HG03097 (cell line): ENCODE measurements at regions not wholly inside any gene's neighbourhood (a gene's known extent, or its start where the extent isn't known, plus 50 kb on each side); places are given as distances from the start of the nearest gene placed in this dataset.

Experiments used
- ATAC-seq: cut with Tn5 transposase; IDR thresholded peaks from one replicate; pipeline ENCODE4 v1.9.1; 2021; ENCODE audit not compliant: unreplicated experiment, low FRiP score

- ATAC-seq, result no peak
Observed at GRCh38 chr10:78964952-78965633, 103.7 kb upstream of the ZMIZ1 start.

DNA sequence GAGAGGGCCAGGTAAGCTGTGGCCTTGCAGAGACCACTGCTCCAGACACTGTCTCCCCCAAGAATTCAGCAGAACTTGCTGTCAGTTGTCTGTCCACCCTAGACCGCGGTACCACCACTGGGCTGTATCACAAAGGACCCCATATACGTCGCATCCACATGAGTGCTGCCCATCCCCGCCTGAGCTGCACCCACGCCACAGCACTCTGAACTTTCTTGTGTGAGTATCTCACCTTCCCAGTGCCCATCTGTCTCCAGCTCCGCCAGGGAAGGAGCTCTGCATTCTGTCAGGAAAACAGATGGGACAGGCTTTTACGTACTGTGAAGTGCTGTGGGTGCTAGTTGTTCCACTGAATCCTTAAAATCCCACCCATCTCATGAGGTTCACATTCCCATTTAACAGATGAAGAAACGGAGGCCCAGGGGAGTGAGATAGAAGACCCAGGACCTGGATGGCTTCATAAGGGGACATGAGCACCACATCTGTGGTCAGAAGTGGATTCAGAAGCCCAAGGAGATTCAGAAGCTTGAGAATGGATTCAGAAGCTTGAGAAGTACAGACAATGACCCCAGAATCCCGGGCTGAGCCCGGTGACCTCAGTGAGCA lies 102.5 kb upstream of the ZMIZ1 start:
- ATAC-seq, result no peak

- no peak for ATAC-seq
Observed at GRCh38 chr10:78966844-78967488, 101.8 kb upstream of the ZMIZ1 start.

GRCh38 chr10:78968300-78968942 lies 100.3 kb upstream of the ZMIZ1 start:
- no peak for ATAC-seq

- ATAC-seq, result no peak
Observed at GRCh38 chr10:78968943-78969342, 99.8 kb upstream of the ZMIZ1 start.

GRCh38 chr10:78969719-78970118 lies 99.0 kb upstream of the ZMIZ1 start:
- ATAC-seq, result no peak

GRCh38 chr10:78970261-78970660 lies 98.5 kb upstream of the ZMIZ1 start:
- no peak for ATAC-seq

DNA sequence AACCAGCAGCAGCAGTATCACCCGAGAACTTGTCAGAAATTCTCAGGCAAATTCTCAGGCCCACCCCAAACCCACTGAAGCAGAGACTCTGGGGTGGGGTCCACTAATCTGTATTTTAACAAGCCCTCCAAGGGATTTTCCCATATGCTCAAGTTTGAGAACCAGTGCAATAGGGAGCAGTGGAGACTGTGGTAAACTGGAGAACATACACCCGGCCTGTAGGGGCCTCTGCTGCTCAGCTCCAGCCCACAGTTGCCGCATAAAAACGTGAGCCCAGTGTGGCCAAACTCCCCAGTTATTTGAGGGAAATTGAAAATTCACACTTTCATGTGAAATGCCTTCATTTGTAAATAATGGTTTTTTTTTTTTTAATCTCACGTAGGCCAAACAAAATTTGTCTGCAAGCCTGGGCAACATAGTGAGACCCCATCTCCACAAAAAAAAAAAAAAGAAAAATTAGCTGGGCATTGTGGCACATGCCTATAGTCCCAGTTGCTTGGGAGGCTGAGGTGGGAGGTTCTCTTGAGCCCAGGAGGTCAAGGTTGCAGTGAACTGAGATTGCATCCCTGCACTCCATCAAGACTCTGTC lies 97.6 kb upstream of the ZMIZ1 start:
- no peak for ATAC-seq

- ATAC-seq, result no peak
Observed at GRCh38 chr10:78972160-78972946, 96.4 kb upstream of the ZMIZ1 start.

DNA sequence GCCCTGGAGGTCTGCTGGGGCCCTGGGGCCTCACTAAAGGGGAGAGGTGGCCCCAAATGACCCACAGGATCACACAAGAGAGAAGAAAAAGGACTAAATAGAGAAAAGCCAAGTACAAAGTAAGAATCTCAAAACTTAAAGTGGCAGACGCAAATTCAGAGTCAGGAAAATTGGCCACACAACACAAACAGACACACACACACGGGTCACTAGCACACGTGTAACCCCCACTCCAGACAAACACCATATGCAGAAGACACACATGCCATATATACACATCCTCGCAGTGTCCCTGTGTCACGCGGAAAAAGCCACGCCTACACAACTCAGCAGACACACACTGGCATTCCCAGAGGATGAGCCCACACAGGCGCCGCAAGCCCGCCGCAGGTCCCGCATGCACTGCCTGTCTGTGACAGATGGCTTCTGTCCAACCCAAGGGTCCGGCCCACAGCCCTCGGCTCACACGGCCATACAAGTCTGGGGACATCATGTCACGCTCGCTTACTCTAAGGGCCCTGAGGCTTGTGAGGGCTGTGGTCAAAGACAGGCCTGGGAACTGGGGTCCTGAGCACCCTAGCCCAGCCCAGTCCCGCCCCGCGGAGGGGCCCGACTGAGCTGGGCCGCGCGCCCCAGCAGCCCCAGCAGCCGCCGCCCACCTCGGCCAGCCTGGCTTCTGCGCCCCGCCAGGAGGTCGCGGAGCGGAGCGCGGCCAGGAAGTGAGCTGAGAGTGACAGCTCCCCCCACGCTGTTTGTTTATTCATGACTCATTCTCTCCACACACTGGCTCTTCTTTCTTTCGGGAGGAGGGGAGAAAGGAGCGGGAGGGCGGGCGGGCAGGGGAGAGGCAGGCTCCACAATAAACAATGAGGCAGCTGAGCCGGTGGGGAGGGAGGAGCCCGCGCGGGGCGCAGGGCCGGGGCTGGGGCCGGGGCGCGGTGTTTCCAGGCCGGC lies 95.5 kb upstream of the ZMIZ1 start:
- peak; percentile 91 for ATAC-seq

DNA sequence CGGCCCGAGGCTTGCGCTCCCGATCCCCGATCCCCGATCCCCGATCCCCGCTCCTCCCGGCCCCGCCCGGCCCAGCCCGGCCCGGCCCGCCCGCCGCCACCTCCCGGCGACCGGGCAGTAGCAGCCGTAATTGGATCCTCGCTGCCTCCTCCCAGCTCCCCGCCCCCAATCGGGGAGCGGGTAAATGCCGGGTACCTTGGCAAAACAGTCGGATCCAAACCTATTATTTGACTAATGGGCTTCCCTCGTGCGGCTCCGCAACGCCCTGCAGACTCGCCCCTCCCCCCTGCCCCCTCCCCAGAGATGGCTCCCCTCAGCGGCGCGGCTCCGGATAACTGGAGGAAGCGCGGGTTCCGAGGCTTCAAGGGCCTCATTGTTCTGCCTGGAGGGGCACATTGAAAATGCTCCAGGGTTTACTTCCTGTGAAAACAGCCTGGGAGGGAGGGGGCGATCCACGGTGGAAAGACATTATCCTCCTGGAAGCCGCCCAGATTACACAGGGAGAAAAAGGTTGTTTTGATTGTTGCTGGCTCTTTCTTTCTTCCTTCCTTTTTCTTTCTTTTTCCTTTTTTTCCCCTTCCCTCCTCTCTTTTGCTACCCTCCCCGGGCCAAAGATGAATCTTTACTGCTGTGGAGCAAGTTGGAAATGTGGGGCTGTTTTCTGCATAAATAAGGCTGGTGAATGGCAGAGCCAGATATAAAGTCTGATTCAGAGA lies 94.7 kb upstream of the ZMIZ1 start:
- ATAC-seq, result peak; percentile 30

DNA sequence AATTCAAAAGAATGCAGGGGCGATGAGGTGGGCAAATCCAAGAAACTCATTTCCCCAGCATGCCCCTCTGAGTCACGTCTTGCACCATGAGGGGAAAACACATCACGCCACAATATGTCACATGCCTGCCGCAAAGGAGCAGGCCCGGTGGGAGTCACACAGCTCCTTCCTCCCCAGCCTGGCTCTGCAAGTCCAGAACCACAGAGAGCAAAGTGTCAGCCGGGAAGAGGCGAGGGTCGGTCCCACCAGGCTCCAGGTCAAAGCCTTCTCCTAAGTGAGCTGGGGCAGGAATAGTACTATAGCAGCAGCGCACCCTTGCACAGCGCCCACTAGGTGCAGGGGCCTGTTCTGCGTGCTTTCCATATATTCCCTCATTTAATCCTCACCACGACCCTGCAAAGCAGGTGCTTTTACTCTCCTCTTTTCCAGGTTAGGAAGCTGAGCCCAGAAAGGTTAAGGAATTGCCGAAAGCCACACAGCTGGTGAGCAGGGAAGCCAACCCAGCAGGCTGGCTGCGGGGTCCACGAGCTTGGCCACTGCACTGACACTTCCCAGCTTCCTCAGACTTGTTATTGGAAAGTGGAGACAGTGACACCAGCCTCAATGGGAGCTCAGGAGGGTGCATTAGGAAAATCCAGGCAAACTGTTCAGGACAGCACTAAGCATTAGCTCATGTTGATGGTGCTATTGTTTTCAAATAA lies 94.0 kb upstream of the ZMIZ1 start:
- no peak for ATAC-seq

- no peak for ATAC-seq
Observed at GRCh38 chr10:78975926-78976325, 92.8 kb upstream of the ZMIZ1 start.

GRCh38 chr10:78976825-78977755 lies 91.7 kb upstream of the ZMIZ1 start:
- no peak for ATAC-seq

GRCh38 chr10:78979938-78980337 lies 88.8 kb upstream of the ZMIZ1 start:
- no peak for ATAC-seq

- no peak for ATAC-seq
Observed at GRCh38 chr10:78980354-78980753, 88.4 kb upstream of the ZMIZ1 start.

DNA sequence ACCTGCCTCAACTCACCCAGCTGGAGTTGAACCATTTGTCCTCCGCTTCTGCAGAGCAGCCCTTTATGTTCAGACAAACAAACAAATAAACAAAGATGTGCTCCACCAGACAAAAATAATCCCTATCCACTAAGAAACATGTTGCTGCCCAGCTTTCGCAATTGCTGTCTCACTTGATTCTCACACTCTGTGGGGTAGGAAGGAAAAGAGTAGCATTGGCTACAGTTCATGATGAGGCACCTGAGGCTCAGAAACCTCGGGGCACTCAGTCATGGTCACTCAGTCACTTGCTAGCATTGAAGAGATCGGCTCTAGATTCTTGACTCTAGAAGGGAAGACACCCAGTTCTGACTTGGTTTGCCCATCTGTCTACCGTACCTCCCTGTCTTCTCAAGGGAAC lies 88.0 kb upstream of the ZMIZ1 start:
- ATAC-seq, result no peak
